ENCODE measurements at regions not wholly inside any gene's neighbourhood (a gene's known extent, or its start where the extent isn't known, plus 50 kb on each side); places are given as distances from the start of the nearest gene placed in this dataset.

- ATAC-seq, result no peak
- no peak overlapping the region for H3K27ac ChIP-seq
- no peaks in the 10 kb centered on the region for H3K27me3 ChIP-seq
- 93% methylated on average over 6 to 7 of the region's 16 CpGs for WGBS, 2 donors (ENCODE audit: low coverage in 1 of 2)
- no peak overlapping the region for H3K4me3 ChIP-seq
- peaks cover 0 to 32% (median 13%) of the 10 kb centered on the region in 3 donors for H3K4me1 ChIP-seq
- no peaks in the 10 kb centered on the region for H3K36me3 ChIP-seq
- TF ChIP-seq EP300 (IDR thresholded peaks at IDR 0.05), result no peak
- TF ChIP-seq POLR2AphosphoS5 (IDR thresholded peaks at IDR 0.05), result no peak
- no peak for TF ChIP-seq POLR2A (IDR thresholded peaks at IDR 0.05)
- TF ChIP-seq CTCF (IDR thresholded peaks at IDR 0.05), result no peak
- no peaks in the 10 kb centered on the region for H3K9me3 ChIP-seq
Measured at GRCh38 chr10:44014644-44015250, 366.1 kb upstream of the ZNF32 start.

- Histone ChIP-seq H3K36me3 (no peaks in the 10 kb centered on the region), H3K27me3 (no peaks in the 10 kb centered on the region), H3K4me3 (no peak overlapping the region), H3K9me3 (no peaks in the 10 kb centered on the region), H3K4me1 (peaks cover 0 to 32% (median 13%) of the 10 kb centered on the region in 3 donors), H3K27ac (no peak overlapping the region)
- TF ChIP-seq EP300 (IDR thresholded peaks at IDR 0.05), result no peak
- no peak for TF ChIP-seq POLR2AphosphoS5 (IDR thresholded peaks at IDR 0.05)
- TF ChIP-seq CTCF (IDR thresholded peaks at IDR 0.05), result no peak
- no peak for TF ChIP-seq POLR2A (IDR thresholded peaks at IDR 0.05)
- ATAC-seq, result no peak
- no CpG with 5 or more reads among the region's 1 CpG for WGBS, 2 donors (ENCODE audit: low coverage in 1 of 2)
Measured at GRCh38 chr10:44013981-44014380, 365.3 kb upstream of the ZNF32 start.

- Histone ChIP-seq H3K9me3 (no peaks in the 10 kb centered on the region), H3K36me3 (no peaks in the 10 kb centered on the region), H3K4me1 (peaks cover 0 to 36% (median 13%) of the 10 kb centered on the region in 3 donors), H3K27ac (no peak overlapping the region), H3K4me3 (no peak overlapping the region), H3K27me3 (no peaks in the 10 kb centered on the region)
- no peak for ATAC-seq
- WGBS, 2 donors (ENCODE audit: low coverage in 1 of 2), result 49 to 53% methylated on average over 3 of the region's 3 CpGs
- no peak for TF ChIP-seq CTCF (IDR thresholded peaks at IDR 0.05)
- no peak for TF ChIP-seq POLR2AphosphoS5 (IDR thresholded peaks at IDR 0.05)
Measured at GRCh38 chr10:44012921-44013320, 364.2 kb upstream of the ZNF32 start.

- H3K36me3 ChIP-seq, result no peaks in the 10 kb centered on the region
- no peak overlapping the region for H3K4me3 ChIP-seq
- H3K27me3 ChIP-seq, result no peaks in the 10 kb centered on the region
- 100% methylated on average over 4 of the region's 5 CpGs; no CpG with 5 or more reads in 1 of the 2 donors for WGBS, 2 donors (ENCODE audit: low coverage in 1 of 2)
- TF ChIP-seq CTCF (IDR thresholded peaks at IDR 0.05) (no peak), POLR2AphosphoS5 (IDR thresholded peaks at IDR 0.05) (no peak), EP300 (IDR thresholded peaks at IDR 0.05) (no peak), POLR2A (IDR thresholded peaks at IDR 0.05) (no peak)
- H3K4me1 ChIP-seq, result peaks cover 0 to 22% (median 7%) of the 10 kb centered on the region in 3 donors
- ATAC-seq, result no peak
- no peak overlapping the region for H3K27ac ChIP-seq
- no peaks in the 10 kb centered on the region for H3K9me3 ChIP-seq
Measured at GRCh38 chr10:44011603-44011981, 362.9 kb upstream of the ZNF32 start.

- 61 to 91% methylated on average over 1 to 2 of the region's 2 CpGs for WGBS, 2 donors (ENCODE audit: low coverage in 1 of 2)
- peaks cover 0 to 17% (median 5%) of the 10 kb centered on the region in 3 donors for H3K4me1 ChIP-seq
- H3K27ac ChIP-seq, result no peak overlapping the region
- no peak for ATAC-seq
- TF ChIP-seq POLR2A (IDR thresholded peaks at IDR 0.05) (no peak), CTCF (IDR thresholded peaks at IDR 0.05) (no peak), POLR2AphosphoS5 (IDR thresholded peaks at IDR 0.05) (no peak), EP300 (IDR thresholded peaks at IDR 0.05) (no peak)
- no peaks in the 10 kb centered on the region for H3K36me3 ChIP-seq
- H3K9me3 ChIP-seq, result no peaks in the 10 kb centered on the region
- no peak overlapping the region for H3K4me3 ChIP-seq
- no peaks in the 10 kb centered on the region for H3K27me3 ChIP-seq
Measured at GRCh38 chr10:44010873-44011602, 362.4 kb upstream of the ZNF32 start.

Measured in gastroesophageal sphincter (tissue), 4 donors.